GM21447 (cell line): ENCODE measurements at regions not wholly inside any gene's neighbourhood (a gene's known extent, or its start where the extent isn't known, plus 50 kb on each side); places are given as distances from the start of the nearest gene placed in this dataset.
"Not testable (repeated sequence)": the region's sequence is repeated elsewhere in the genome, so short reads cannot be mapped to it uniquely, and the experiment has no call there.

ENCODE experiments used
- ATAC-seq: cut with Tn5 transposase; IDR thresholded peaks from one replicate; pipeline ENCODE4 v1.9.1; 2021; ENCODE audit not compliant: unreplicated experiment

GRCh38 chr6:81371930-81372329 lies 380.6 kb downstream of the TENT5A start:
- no peak for ATAC-seq

GRCh38 chr6:81366972-81367371 lies 385.5 kb downstream of the TENT5A start:
- ATAC-seq, result no peak

- no peak for ATAC-seq
Observed at GRCh38 chr6:81362246-81362645, 390.2 kb downstream of the TENT5A start.

GRCh38 chr6:81353262-81353661 lies 399.2 kb downstream of the TENT5A start:
- no peak for ATAC-seq

GRCh38 chr6:81344026-81344425 lies 408.5 kb downstream of the TENT5A start:
- not testable (repeated sequence) for ATAC-seq

GRCh38 chr6:81340946-81341345 lies 411.5 kb downstream of the TENT5A start:
- ATAC-seq, result no peak

- ATAC-seq, result no peak
Observed at GRCh38 chr6:81331526-81331925, 421.0 kb downstream of the TENT5A start.

- no peak for ATAC-seq
Observed at GRCh38 chr6:81328700-81329099, 423.8 kb downstream of the TENT5A start.

- no peak for ATAC-seq
Observed at GRCh38 chr6:81326881-81327561, 425.5 kb downstream of the TENT5A start.

- no peak for ATAC-seq
Observed at GRCh38 chr6:81309811-81310210, 442.7 kb downstream of the TENT5A start.

- no peak for ATAC-seq
Observed at GRCh38 chr6:81308577-81309279, 443.8 kb downstream of the TENT5A start.

- ATAC-seq, result no peak
Observed at GRCh38 chr6:81307651-81308214, 444.7 kb downstream of the TENT5A start.

GRCh38 chr6:81304466-81304865 lies 448.0 kb downstream of the TENT5A start:
- ATAC-seq, result no peak

- ATAC-seq, result no peak
Observed at GRCh38 chr6:81300961-81301360, 451.5 kb downstream of the TENT5A start.

GRCh38 chr6:81298751-81299150 lies 453.7 kb downstream of the TENT5A start:
- no peak for ATAC-seq

GRCh38 chr6:81295310-81295709 lies 457.2 kb downstream of the TENT5A start:
- ATAC-seq, result no peak

- no peak for ATAC-seq
Observed at GRCh38 chr6:81293896-81294295, 458.6 kb downstream of the TENT5A start.

GRCh38 chr6:81289229-81289628 lies 463.3 kb downstream of the TENT5A start:
- ATAC-seq, result no peak

GRCh38 chr6:81265106-81265505 lies 487.4 kb downstream of the TENT5A start:
- ATAC-seq, result no peak

GRCh38 chr6:81263531-81264168 lies 488.8 kb downstream of the TENT5A start:
- ATAC-seq, result no peak

GRCh38 chr6:81262656-81263055 lies 489.8 kb downstream of the TENT5A start:
- no peak for ATAC-seq

- not testable (repeated sequence) for ATAC-seq
Observed at GRCh38 chr6:81256223-81256622, 496.3 kb downstream of the TENT5A start.
